HepG2 (cell line): ENCODE measurements at regions not wholly inside any gene's neighbourhood (a gene's known extent, or its start where the extent isn't known, plus 50 kb on each side); places are given as distances from the start of the nearest gene placed in this dataset.
A peak's percentile ranks its signal among the peaks of the same experiment; 100 is the strongest.

ENCODE experiments used
- ATAC-seq: fragments of 200-7000 bp; cut with Tn5 transposase; 3 replicates; pipeline ENCODE4 v1.9.1; 2020; ENCODE audit warnings: mild to moderate bottlenecking, moderate library complexity
- BruUV-seq: library from RNA; stranded (reverse); fragments of 400-500 nt; replicated peaks from 2 replicates; lab custom pipeline; 2021; lab: Mats Ljungman, UMichigan
- CTCF ChIA-PET: fragments of 300-600 bp; formaldehyde crosslinking; extraction: SDS; loops from one replicate; lab custom pipeline; 2021; ENCODE audit warnings: low total read pairs, inconsistent platforms, low intra/inter-chr PET ratio; lab: Yijun Ruan, JAX
- POLR2A ChIA-PET: fragments of 350-600 bp; sonication (Branson Sonifier 250); formaldehyde crosslinking; loops from one replicate; lab custom pipeline; 2020; ENCODE audit warnings: antibody characterized with exemption, inconsistent platforms; lab: Yijun Ruan, JAX
- DNase-seq: peaks from one replicate; pipeline ENCODE4 v3.0.0-alpha.2; 2015; ENCODE audit warnings: low spot score
- FAIRE-seq: peaks from 3 replicates; lab custom pipeline; 2011; peaks lifted over from hg19 to GRCh38; lab: Jason Lieb, UNC
- H2AFZ ChIP-seq: one replicate; pipeline ENCODE4 v1.6.1; 2011; ENCODE audit warnings: low read length, inconsistent platforms
- H3K27ac ChIP-seq: fragments of 300-600 bp; 3 replicates; pipeline ENCODE4 v1.8.0; 2011; ENCODE audit warnings: mixed run types, mild to moderate bottlenecking, mixed read lengths, low read length, inconsistent platforms; ENCODE audit not compliant: insufficient read depth; ENCODE audit errors: extremely low read length
- H3K27me3 ChIP-seq, 2 experiments: fragments of 200-600 bp in 1 of 2; 2 replicates in 1 of 2; 3 replicates in 1 of 2; pipeline versions ENCODE4 v1.6.0 to v1.8.0; 2011; ENCODE audit warnings: low read length in 2 of 2, mild to moderate bottlenecking in 2 of 2, moderate library complexity in 2 of 2, inconsistent platforms in 1 of 2; ENCODE audit not compliant: insufficient read depth in 2 of 2, control insufficient read depth in 1 of 2
- H3K36me3 ChIP-seq, 2 experiments: fragments of 200-600 bp in 1 of 2; replicated peaks in 1 of 2; 2 replicates in 1 of 2; 3 replicates in 1 of 2; pipeline versions ENCODE4 v1.5.1 to v1.8.0; 2011; ENCODE audit warnings: low read length in 2 of 2, inconsistent platforms in 1 of 2; ENCODE audit not compliant: insufficient read depth in 2 of 2, control insufficient read depth in 1 of 2
- H3K4me1 ChIP-seq: 2 replicates; pipeline ENCODE4 v1.5.1; 2012; ENCODE audit warnings: low read length, inconsistent platforms; ENCODE audit not compliant: insufficient read depth
- H3K4me2 ChIP-seq: 2 replicates; pipeline ENCODE4 v1.6.0; 2011; ENCODE audit warnings: low read depth, low read length, inconsistent platforms
- H3K4me3 ChIP-seq, 3 experiments: fragments of 200-600 bp in 1 of 3; sonication (generic), shearing (Covaris generic) in 1 of 3; replicated peaks in 1 of 3; 2 replicates each; pipeline ENCODE4 v1.5.1; 2011 to 2016; ENCODE audit warnings: low read length in 3 of 3, inconsistent platforms in 2 of 3, low read depth in 2 of 3, mild to moderate bottlenecking in 2 of 3, control low read depth in 1 of 3, mixed read lengths in 1 of 3; ENCODE audit not compliant: insufficient read depth in 1 of 3
- H3K79me2 ChIP-seq: one replicate; pipeline ENCODE4 v1.6.1; 2011; ENCODE audit warnings: low read length, inconsistent platforms; ENCODE audit not compliant: insufficient read depth
- H3K9ac ChIP-seq: 2 replicates; pipeline ENCODE4 v1.6.0; 2011; ENCODE audit warnings: mild to moderate bottlenecking, low read depth, low read length, inconsistent platforms; ENCODE audit not compliant: insufficient read depth
- H3K9me3 ChIP-seq: 2 replicates; pipeline ENCODE4 v1.5.1; 2012; ENCODE audit warnings: mild to moderate bottlenecking, low read length
- H4K20me1 ChIP-seq: 2 replicates; pipeline ENCODE4 v1.6.0; 2011; ENCODE audit warnings: inconsistent platforms, mild to moderate bottlenecking, low read length, moderate library complexity; ENCODE audit not compliant: insufficient read depth
- CBFB ChIP-seq: sonication (generic); formaldehyde crosslinking; IDR thresholded peaks from 2 replicates; pipeline ENCODE4 v1.4.0; 2020; ENCODE audit warnings: missing genetic modification reagents
- CHCHD3 ChIP-seq: sonication (generic); formaldehyde crosslinking; IDR thresholded peaks from 2 replicates; pipeline ENCODE4 v1.8.0; 2022; ENCODE audit warnings: mild to moderate bottlenecking, missing genetic modification reagents, moderate library complexity
- PHF5A ChIP-seq: IDR thresholded peaks from one replicate; pipeline ENCODE4 v1.6.1; 2018; ENCODE audit warnings: low read depth, missing genetic modification reagents; ENCODE audit not compliant: unreplicated experiment
- SIX1 ChIP-seq: sonication (generic); formaldehyde crosslinking; IDR thresholded peaks from 2 replicates; pipeline ENCODE4 v1.4.0; 2020; ENCODE audit warnings: missing genetic modification reagents, borderline replicate concordance
- SMARCE1 ChIP-seq: fragments of 450-650 bp; IDR thresholded peaks from 2 replicates; pipeline ENCODE4 v1.6.1; 2017; ENCODE audit warnings: borderline replicate concordance
- TCF7 ChIP-seq: sonication (generic); IDR thresholded peaks from 2 replicates; pipeline ENCODE4 v1.6.1; 2016; ENCODE audit warnings: antibody characterized with exemption, low read depth
- THAP11 ChIP-seq: IDR thresholded peaks from 2 replicates; pipeline ENCODE4 v1.6.1; 2016; ENCODE audit warnings: missing biosample characterization, missing genetic modification reagents
- ZBTB3 ChIP-seq: sonication (generic); formaldehyde crosslinking; IDR thresholded peaks from 2 replicates; pipeline ENCODE4 v1.4.0; 2020; ENCODE audit warnings: low read depth, mild to moderate bottlenecking, moderate library complexity, missing genetic modification reagents, borderline replicate concordance
- ZBTB8A ChIP-seq: sonication (generic); formaldehyde crosslinking; IDR thresholded peaks from 2 replicates; pipeline ENCODE4 v1.4.0; 2020; ENCODE audit warnings: mild to moderate bottlenecking, low read depth, missing genetic modification reagents, borderline replicate concordance
- ZNF17 ChIP-seq: sonication (generic); formaldehyde crosslinking; IDR thresholded peaks from 2 replicates; pipeline ENCODE4 v1.5.0; 2020; ENCODE audit warnings: mild to moderate bottlenecking, missing genetic modification reagents
- ZNF274 ChIP-seq: sonication (generic); formaldehyde crosslinking; IDR thresholded peaks from 2 replicates; pipeline ENCODE4 v1.5.1; 2020; ENCODE audit warnings: mild to moderate bottlenecking, missing genetic modification reagents
- WGBS: methylation state at CpG from one replicate; pipeline ENCODE4 v1.1.6; 2017; ENCODE audit warnings: low lambda C conversion rate; 5-methylcytosine and 5-hydroxymethylcytosine counted together
- in situ Hi-C: cut with HindIII; loops from 2 replicates; pipeline ENCODE4 v1.10.0; 2017; ENCODE audit warnings: low pct_unique_long_range_greater_than_20kb; ENCODE audit not compliant: extremely low pct_ligation_motif_present
- intact Hi-C: fragments of 100-400 bp; cut with micrococcal nuclease; formaldehyde crosslinking; loops from one replicate; pipeline ENCODE4 v1.10.0; 2022; ENCODE audit not compliant: unreplicated experiment
- TF ChIP-seq, protein P1 (sequence below): conservative IDR thresholded peaks from 2 replicates; pipeline ENCODE4 v1.6.1; 2018; ENCODE audit warnings: missing genetic modification reagents
- TF ChIP-seq, protein P2 (sequence below): sonication (generic); formaldehyde crosslinking; IDR thresholded peaks from 2 replicates; pipeline ENCODE4 v1.8.0; 2022; ENCODE audit warnings: missing genetic modification reagents, mild to moderate bottlenecking, borderline replicate concordance
- TF ChIP-seq, protein P3 (sequence below): sonication (generic); formaldehyde crosslinking; IDR thresholded peaks from 2 replicates; pipeline ENCODE4 v1.8.1; 2022; ENCODE audit warnings: mild to moderate bottlenecking, missing genetic modification reagents

DNA sequence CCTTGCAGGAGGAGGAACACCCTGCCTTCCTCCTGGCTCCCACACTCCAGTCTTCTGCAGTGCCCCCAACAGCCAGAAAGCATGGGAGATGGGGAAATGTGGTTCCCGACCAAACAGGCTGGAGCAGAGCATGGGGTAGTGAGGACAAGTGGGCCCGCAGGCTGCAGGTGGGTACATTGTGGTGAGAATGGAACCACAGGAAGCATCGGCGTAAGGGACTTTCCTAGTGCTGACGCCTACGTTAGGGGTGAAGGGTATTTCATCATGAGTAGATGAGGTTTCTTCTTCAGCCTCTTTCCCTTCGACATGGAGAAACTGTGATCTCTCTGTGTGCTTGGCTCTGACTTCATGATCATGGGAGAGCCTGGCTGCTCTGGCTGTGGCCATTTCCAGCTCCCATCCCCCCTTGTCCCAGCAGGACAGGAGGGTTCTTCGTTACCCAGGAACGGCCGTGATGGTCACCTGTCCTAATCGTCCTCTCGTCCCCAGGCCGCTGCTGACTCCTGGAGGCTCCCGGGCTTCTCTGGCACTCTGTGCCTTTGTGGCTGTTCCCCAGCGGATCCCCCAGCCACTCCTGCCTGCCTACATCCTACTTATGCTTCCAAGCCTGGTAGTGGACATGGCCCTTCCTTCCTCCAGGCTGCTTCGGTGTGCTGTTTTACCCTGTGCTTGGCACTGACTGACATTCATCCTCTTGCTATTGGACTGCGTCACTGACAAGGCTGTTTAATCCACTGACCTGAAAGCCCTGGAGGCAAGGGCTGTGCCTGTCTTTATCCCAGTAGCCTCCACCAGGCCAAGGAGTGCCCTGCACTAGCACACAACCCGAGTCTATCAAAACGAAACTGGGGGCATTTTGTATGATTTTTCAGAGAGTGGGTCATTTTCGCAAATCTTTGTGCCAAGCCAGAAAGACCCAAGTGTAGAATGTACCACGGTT, 65.2 kb upstream of the CECR2 start:
- no peak overlapping the region for H3K4me2 ChIP-seq
- DNase-seq, result no peak
- no peak for TF ChIP-seq TCF7

DNA sequence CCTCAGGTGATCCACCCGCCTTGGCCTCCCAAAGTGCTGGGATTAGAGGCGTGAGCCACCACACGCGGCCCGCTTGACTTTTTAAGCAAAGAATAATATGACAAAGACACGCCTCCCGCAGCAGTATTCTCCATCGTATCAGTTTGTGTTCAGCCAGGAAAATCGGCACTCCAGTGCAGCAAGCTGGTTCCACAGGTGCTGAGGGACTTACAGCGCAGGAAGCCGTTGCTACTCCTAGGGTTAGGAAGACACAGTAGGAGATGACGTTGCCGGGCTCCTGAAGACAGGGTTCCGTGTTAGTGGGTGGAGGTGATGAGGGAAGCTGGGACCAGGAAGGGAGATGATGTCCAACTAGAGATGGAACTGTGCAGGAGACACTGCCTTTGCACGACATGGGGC, 65.8 kb upstream of the CECR2 start:
- no peak for ATAC-seq
- H3K4me2 ChIP-seq, result no peak overlapping the region
- no peak overlapping the region for H3K4me3 ChIP-seq
- H4K20me1 ChIP-seq, result no peaks in the 10 kb centered on the region
- no peak overlapping the region for H3K9ac ChIP-seq
- no peak overlapping the region for H3K27ac ChIP-seq
- H3K4me1 ChIP-seq, result peaks cover 10% of the 10 kb centered on the region
- ChIA-PET POLR2A (no interaction called here), CTCF (no interaction called here)
- 0 out of 5 replicates have a peak, but pooled peaks cover 0 to 4% of the 10 kb centered on the region in 2 experiments for H3K27me3 ChIP-seq
- DNase-seq, result no peak
- H3K79me2 ChIP-seq, result no peaks in the 10 kb centered on the region
- BruUV-seq, result no TSS peak
- intact Hi-C loops (no loop called here), in situ Hi-C loops (no loop called here)
- FAIRE-seq, result no peak
- H3K9me3 ChIP-seq, result no peaks in the 10 kb centered on the region
- 60% methylated on average over 15 of the region's 15 CpGs for WGBS
- no peak overlapping the region for H2AFZ ChIP-seq
- H3K36me3 ChIP-seq, result no peaks in the 10 kb centered on the region
- TF ChIP-seq, protein P1, sequence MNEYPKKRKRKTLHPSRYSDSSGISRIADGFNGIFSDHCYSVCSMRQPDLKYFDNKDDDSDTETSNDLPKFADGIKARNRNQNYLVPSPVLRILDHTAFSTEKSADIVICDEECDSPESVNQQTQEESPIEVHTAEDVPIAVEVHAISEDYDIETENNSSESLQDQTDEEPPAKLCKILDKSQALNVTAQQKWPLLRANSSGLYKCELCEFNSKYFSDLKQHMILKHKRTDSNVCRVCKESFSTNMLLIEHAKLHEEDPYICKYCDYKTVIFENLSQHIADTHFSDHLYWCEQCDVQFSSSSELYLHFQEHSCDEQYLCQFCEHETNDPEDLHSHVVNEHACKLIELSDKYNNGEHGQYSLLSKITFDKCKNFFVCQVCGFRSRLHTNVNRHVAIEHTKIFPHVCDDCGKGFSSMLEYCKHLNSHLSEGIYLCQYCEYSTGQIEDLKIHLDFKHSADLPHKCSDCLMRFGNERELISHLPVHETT (CRISPR knock-in tag), result no peak
- no peak for TF ChIP-seq SMARCE1
- no peak for TF ChIP-seq ZBTB8A (CRISPR knock-in tag)
- TF ChIP-seq CHCHD3, result no peak
- TF ChIP-seq, protein P2, sequence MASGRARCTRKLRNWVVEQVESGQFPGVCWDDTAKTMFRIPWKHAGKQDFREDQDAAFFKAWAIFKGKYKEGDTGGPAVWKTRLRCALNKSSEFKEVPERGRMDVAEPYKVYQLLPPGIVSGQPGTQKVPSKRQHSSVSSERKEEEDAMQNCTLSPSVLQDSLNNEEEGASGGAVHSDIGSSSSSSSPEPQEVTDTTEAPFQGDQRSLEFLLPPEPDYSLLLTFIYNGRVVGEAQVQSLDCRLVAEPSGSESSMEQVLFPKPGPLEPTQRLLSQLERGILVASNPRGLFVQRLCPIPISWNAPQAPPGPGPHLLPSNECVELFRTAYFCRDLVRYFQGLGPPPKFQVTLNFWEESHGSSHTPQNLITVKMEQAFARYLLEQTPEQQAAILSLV (CRISPR knock-in tag), result no peak
- TF ChIP-seq PHF5A (CRISPR knock-in tag), result no peak
- no peak for TF ChIP-seq SIX1 (CRISPR knock-in tag)
- TF ChIP-seq THAP11 (CRISPR knock-in tag), result no peak
- TF ChIP-seq, protein P3, sequence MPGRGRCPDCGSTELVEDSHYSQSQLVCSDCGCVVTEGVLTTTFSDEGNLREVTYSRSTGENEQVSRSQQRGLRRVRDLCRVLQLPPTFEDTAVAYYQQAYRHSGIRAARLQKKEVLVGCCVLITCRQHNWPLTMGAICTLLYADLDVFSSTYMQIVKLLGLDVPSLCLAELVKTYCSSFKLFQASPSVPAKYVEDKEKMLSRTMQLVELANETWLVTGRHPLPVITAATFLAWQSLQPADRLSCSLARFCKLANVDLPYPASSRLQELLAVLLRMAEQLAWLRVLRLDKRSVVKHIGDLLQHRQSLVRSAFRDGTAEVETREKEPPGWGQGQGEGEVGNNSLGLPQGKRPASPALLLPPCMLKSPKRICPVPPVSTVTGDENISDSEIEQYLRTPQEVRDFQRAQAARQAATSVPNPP (CRISPR knock-in tag), result no peak
- TF ChIP-seq CBFB, result no peak
- no peak for TF ChIP-seq ZNF274 (CRISPR knock-in tag)
- no peak for TF ChIP-seq ZBTB3
- TF ChIP-seq ZNF17 (CRISPR knock-in tag), result no peak

More for the DNA sequence above, 65.2 kb upstream of the CECR2 start:
- BruUV-seq, result no TSS peak
- Histone ChIP-seq H3K79me2 (no peaks in the 10 kb centered on the region), H3K4me3 (no peak overlapping the region), H3K36me3 (no peaks in the 10 kb centered on the region), H2AFZ (no peak overlapping the region), H3K27me3 (0 out of 5 replicates have a peak, but pooled peaks cover 0 to 4% of the 10 kb centered on the region in 2 experiments), H3K9me3 (no peaks in the 10 kb centered on the region), H3K27ac (no peak overlapping the region), H4K20me1 (no peaks in the 10 kb centered on the region), H3K4me1 (peaks cover 5% of the 10 kb centered on the region; the same call in 1 of the 2 replicates), H3K9ac (no peak overlapping the region)
- intact Hi-C loops (no loop called here), in situ Hi-C loops (no loop called here)
- ChIA-PET CTCF (no interaction called here), POLR2A (no interaction called here)
- no peak for FAIRE-seq
- peak; percentile 52 for ATAC-seq
- WGBS, result 55% methylated on average over 17 of the region's 21 CpGs
